HCT116 (cell line): ENCODE measurements at regions not wholly inside any gene's neighbourhood (a gene's known extent, or its start where the extent isn't known, plus 50 kb on each side); places are given as distances from the start of the nearest gene placed in this dataset.

Source experiments
- CBX3 ChIP-seq: IDR thresholded peaks from 2 replicates; pipeline ENCODE4 v1.6.1; 2012; ENCODE audit warnings: low read depth
- CEBPB ChIP-seq: IDR thresholded peaks from 2 replicates; pipeline ENCODE4 v1.6.1; 2012; ENCODE audit warnings: low read depth
- CTCF ChIP-seq, 3 experiments: fragments of 200-600 bp in 1 of 3; sonication (generic) in 1 of 3; IDR thresholded peaks in 2 of 3; conservative IDR thresholded peaks in 1 of 3; 2 replicates each; pipeline ENCODE4 v1.5.1; 2012 to 2017; ENCODE audit warnings: low read depth in 2 of 3, low read length in 2 of 3, antibody characterized with exemption in 1 of 3, borderline replicate concordance in 1 of 3, control low read depth in 1 of 3, mild to moderate bottlenecking in 1 of 3, mixed read lengths in 1 of 3, mixed run types in 1 of 3, moderate library complexity in 1 of 3; ENCODE audit not compliant: insufficient read depth in 1 of 3
- ELF1 ChIP-seq: IDR thresholded peaks from 2 replicates; pipeline ENCODE4 v1.6.1; 2012; ENCODE audit warnings: low read depth, borderline replicate concordance
- EZH2 ChIP-seq: fragments of 200-600 bp; sonication (generic); IDR thresholded peaks from 2 replicates; pipeline ENCODE4 v1.6.1; 2017; ENCODE audit warnings: antibody characterized with exemption, mixed run types
- EZH2phosphoT487 ChIP-seq: fragments of 200-600 bp; IDR thresholded peaks from 2 replicates; pipeline ENCODE4 v1.6.1; 2018; ENCODE audit warnings: antibody characterized with exemption, borderline replicate concordance
- JUND ChIP-seq: IDR thresholded peaks from 2 replicates; pipeline ENCODE4 v1.6.1; 2012
- POLR2A ChIP-seq: IDR thresholded peaks from 2 replicates; pipeline ENCODE4 v1.7.0; 2011; ENCODE audit warnings: borderline replicate concordance; ENCODE audit not compliant: insufficient read depth, insufficient read length; ENCODE audit errors: extremely low read depth
- POLR2AphosphoS5 ChIP-seq: IDR thresholded peaks from 2 replicates; pipeline ENCODE4 v1.6.1; 2011; ENCODE audit warnings: mild to moderate bottlenecking, low read depth, low read length, moderate library complexity
- RAD21 ChIP-seq: IDR thresholded peaks from 2 replicates; pipeline ENCODE4 v1.6.1; 2012; ENCODE audit warnings: low read depth, mild to moderate bottlenecking
- SIN3A ChIP-seq: IDR thresholded peaks from 2 replicates; pipeline ENCODE4 v1.6.1; 2012; ENCODE audit warnings: low read depth

- no peak for TF ChIP-seq EZH2phosphoT487
- TF ChIP-seq CTCF (IDR thresholded peaks at IDR 0.05 in 2 of 3, conservative IDR thresholded peaks at IDR 0.05 in 1 of 3; ENCODE audit: borderline replicate concordance in 1 of 3, insufficient read depth in 1 of 3, low read depth in 2 of 3, low read length in 2 of 3) = peak in 2 of 3 experiments; percentile 42 to 50; a peak in 4 of 6 replicates
- TF ChIP-seq ELF1 = no peak
- no peak for TF ChIP-seq POLR2A
- no peak for TF ChIP-seq CEBPB
- no peak for TF ChIP-seq EZH2
- TF ChIP-seq RAD21 = no peak
- no peak for TF ChIP-seq JUND
- TF ChIP-seq CBX3 = no peak
- TF ChIP-seq POLR2AphosphoS5 = no peak
- TF ChIP-seq SIN3A = no peak
Measured at GRCh38 chr6:153503810-153504209, 372.7 kb upstream of the RGS17 start.
